ENCODE measurements at regions not wholly inside any gene's neighbourhood (a gene's known extent, or its start where the extent isn't known, plus 50 kb on each side); places are given as distances from the start of the nearest gene placed in this dataset.

GRCh38 chr5:56461584-56461983 lies 228.5 kb upstream of the ANKRD55 start:
- TF ChIP-seq EZH2 (IDR thresholded peaks at IDR 0.05; ENCODE audit: borderline replicate concordance, low read depth, low read length, poor library complexity, severe bottlenecking): no peak
- no peak for TF ChIP-seq CTCF (conservative IDR thresholded peaks at IDR 0.05; ENCODE audit: low read depth, low read length)
